H1 (cell line): ENCODE measurements at regions not wholly inside any gene's neighbourhood (a gene's known extent, or its start where the extent isn't known, plus 50 kb on each side); places are given as distances from the start of the nearest gene placed in this dataset.
"Not testable (repeated sequence)": the region's sequence is repeated elsewhere in the genome, so short reads cannot be mapped to it uniquely, and the experiment has no call there.

Experiments
- CTCF ChIA-PET: fragments of 300-600 bp; sonication (Branson Sonifier 250); formaldehyde crosslinking; loops from one replicate; lab custom pipeline; 2021; ENCODE audit not compliant: partially characterized antibody; lab: Charles Lee
- POLR2A ChIA-PET: fragments of 300-600 bp; sonication (Branson Sonifier 250); formaldehyde crosslinking; loops from one replicate; lab custom pipeline; 2021; ENCODE audit warnings: inconsistent platforms; ENCODE audit not compliant: partially characterized antibody; lab: Charles Lee
- DNase-seq, 2 experiments: peaks; one replicate each; pipeline versions ENCODE4 v3.0.0 to v3.0.0-alpha.2; 2010 to 2022; ENCODE audit warnings: low spot score in 2 of 2, low read depth in 1 of 2, mixed read lengths in 1 of 2
- FAIRE-seq: peaks from 2 replicates; lab custom pipeline; 2011; peaks lifted over from hg19 to GRCh38; lab: Jason Lieb, UNC
- H2AFZ ChIP-seq: 2 replicates; pipeline ENCODE4 v1.8.1; 2012; ENCODE audit warnings: low read length, inconsistent platforms
- H2AK5ac ChIP-seq: 2 replicates; pipeline ENCODE4 v1.6.1; 2013; ENCODE audit warnings: low read depth, low read length
- H2BK120ac ChIP-seq: replicated peaks from 2 replicates; pipeline ENCODE3; 2013; ENCODE audit warnings: low read depth, low read length, inconsistent platforms
- H2BK12ac ChIP-seq: 2 replicates; pipeline ENCODE4 v1.6.1; 2013; ENCODE audit warnings: low read depth, low read length
- H2BK15ac ChIP-seq: 2 replicates; pipeline ENCODE4 v1.6.1; 2013; ENCODE audit warnings: low read length
- H2BK20ac ChIP-seq: 2 replicates; pipeline ENCODE4 v1.6.1; 2013; ENCODE audit warnings: low read length
- H2BK5ac ChIP-seq: 2 replicates; pipeline ENCODE4 v1.6.1; 2013; ENCODE audit warnings: low read depth, low read length
- H3K14ac ChIP-seq: 2 replicates; pipeline ENCODE4 v1.6.1; 2013; ENCODE audit warnings: inconsistent platforms; ENCODE audit not compliant: insufficient read length
- H3K18ac ChIP-seq: 2 replicates; pipeline ENCODE4 v1.6.1; 2013; ENCODE audit warnings: low read length; ENCODE audit errors: extremely low read depth
- H3K23ac ChIP-seq: 2 replicates; pipeline ENCODE4 v1.6.1; 2013; ENCODE audit warnings: inconsistent platforms; ENCODE audit not compliant: insufficient read length
- H3K23me2 ChIP-seq: 2 replicates; pipeline ENCODE4 v1.6.1; 2013; ENCODE audit warnings: low read depth, low read length
- H3K27ac ChIP-seq: 2 replicates; pipeline ENCODE4 v1.6.1; 2011; ENCODE audit warnings: low read depth, low read length, inconsistent platforms
- H3K27me3 ChIP-seq, 4 experiments: replicated peaks in 1 of 4; 1 replicate in 1 of 4; 2 replicates in 3 of 4; pipeline versions ENCODE4 v1.6.1 to v1.8.1; 2011 to 2013; ENCODE audit warnings: low read length in 3 of 4, mild to moderate bottlenecking in 3 of 4, inconsistent platforms in 2 of 4, mixed read lengths in 2 of 4, moderate library complexity in 1 of 4; ENCODE audit not compliant: control insufficient read depth in 3 of 4, insufficient read depth in 3 of 4; ENCODE audit errors: extremely low read depth in 1 of 4
- H3K36me3 ChIP-seq, 4 experiments: 2 replicates each; pipeline versions ENCODE4 v1.6.1 to v1.8.1; 2011 to 2013; ENCODE audit warnings: mild to moderate bottlenecking in 4 of 4, low read length in 3 of 4, moderate library complexity in 2 of 4, control low read depth in 1 of 4, inconsistent platforms in 1 of 4; ENCODE audit not compliant: insufficient read depth in 4 of 4, control insufficient read depth in 2 of 4
- H3K4ac ChIP-seq: replicated peaks from 2 replicates; pipeline ENCODE3; 2013; ENCODE audit warnings: low read length, low read depth, mixed read lengths, inconsistent platforms; ENCODE audit not compliant: insufficient read length
- H3K4me1 ChIP-seq, 4 experiments: replicated peaks in 1 of 4; 1 replicate in 1 of 4; 2 replicates in 3 of 4; pipeline versions ENCODE4 v1.6.1 to v1.8.1; 2011 to 2013; ENCODE audit warnings: low read length in 3 of 4, inconsistent platforms in 2 of 4, mixed read lengths in 1 of 4; ENCODE audit not compliant: insufficient read depth in 4 of 4, control insufficient read depth in 3 of 4
- H3K4me2 ChIP-seq, 2 experiments: 2 replicates each; pipeline versions ENCODE4 v1.6.1 to v1.8.1; 2011 to 2013; ENCODE audit warnings: low read depth in 2 of 2, low read length in 2 of 2, control low read depth in 1 of 2, inconsistent platforms in 1 of 2, mild to moderate bottlenecking in 1 of 2; ENCODE audit not compliant: insufficient read depth in 1 of 2
- H3K4me3 ChIP-seq, 4 experiments: fragments of 200-600, 300-600 bp in 1 of 4; sonication (generic), shearing (Covaris generic), sonication (Bioruptor Twin) in 1 of 4; 2 replicates each; pipeline versions ENCODE4 v1.5.1 to v1.8.1; 2011 to 2016; ENCODE audit warnings: low read length in 4 of 4, low read depth in 3 of 4, control low read depth in 2 of 4, inconsistent platforms in 2 of 4, mild to moderate bottlenecking in 2 of 4, mixed read lengths in 1 of 4, moderate library complexity in 1 of 4; ENCODE audit not compliant: insufficient read depth in 2 of 4; ENCODE audit errors: extremely low read depth in 1 of 4
- H3K56ac ChIP-seq: replicated peaks from 2 replicates; pipeline ENCODE3; 2013; ENCODE audit warnings: low read depth, mild to moderate bottlenecking, mixed read lengths, low read length, inconsistent platforms; ENCODE audit not compliant: insufficient read length
- H3K79me1 ChIP-seq: 2 replicates; pipeline ENCODE4 v1.6.1; 2013; ENCODE audit warnings: low read depth, low read length, control low read depth
- H3K79me2 ChIP-seq, 2 experiments: 2 replicates each; pipeline versions ENCODE4 v1.6.1 to v1.8.1; 2012 to 2013; ENCODE audit warnings: low read length in 2 of 2, mild to moderate bottlenecking in 2 of 2, inconsistent platforms in 1 of 2; ENCODE audit not compliant: insufficient read depth in 2 of 2, control insufficient read depth in 1 of 2
- H3K9ac ChIP-seq, 4 experiments: replicated peaks in 1 of 4; 1 replicate in 1 of 4; 2 replicates in 3 of 4; pipeline versions ENCODE4 v1.6.1 to v1.8.1; 2011 to 2013; ENCODE audit warnings: low read depth in 3 of 4, low read length in 3 of 4, control low read depth in 2 of 4, mild to moderate bottlenecking in 2 of 4, moderate library complexity in 2 of 4, inconsistent platforms in 1 of 4; ENCODE audit errors: extremely low read depth in 1 of 4
- H3K9me3 ChIP-seq, 2 experiments: 2 replicates each; pipeline versions ENCODE4 v1.6.1 to v1.8.1; 2012 to 2013; ENCODE audit warnings: mild to moderate bottlenecking in 2 of 2, moderate library complexity in 2 of 2, control low read depth in 1 of 2, inconsistent platforms in 1 of 2, low read depth in 1 of 2, low read length in 1 of 2, mixed read lengths in 1 of 2; ENCODE audit not compliant: insufficient read depth in 2 of 2
- H4K20me1 ChIP-seq, 2 experiments: replicated peaks in 1 of 2; 2 replicates each; pipeline versions ENCODE3 to v1.8.1; 2011 to 2013; ENCODE audit warnings: inconsistent platforms in 2 of 2, low read length in 2 of 2, mild to moderate bottlenecking in 1 of 2; ENCODE audit not compliant: insufficient read depth in 2 of 2, control insufficient read depth in 1 of 2
- H4K5ac ChIP-seq: 2 replicates; pipeline ENCODE4 v1.6.1; 2013; ENCODE audit warnings: low read length, low read depth, mixed read lengths, inconsistent platforms; ENCODE audit not compliant: insufficient read length
- H4K8ac ChIP-seq: 2 replicates; pipeline ENCODE4 v1.8.0; 2013; ENCODE audit warnings: mild to moderate bottlenecking, moderate library complexity, low read length, inconsistent platforms; ENCODE audit not compliant: insufficient read depth; ENCODE audit errors: extremely low read depth
- H4K91ac ChIP-seq: replicated peaks from 2 replicates; pipeline ENCODE3; 2013; ENCODE audit warnings: low read length, mixed read lengths, inconsistent platforms; ENCODE audit not compliant: insufficient read length
- CTCF ChIP-seq, 3 experiments: IDR thresholded peaks; 1 replicate in 2 of 3; 2 replicates in 1 of 3; pipeline versions ENCODE4 v1.5.1 to v1.6.1; 2011; ENCODE audit warnings: low read length in 3 of 3, mild to moderate bottlenecking in 3 of 3, inconsistent platforms in 2 of 3, low read depth in 1 of 3, moderate library complexity in 1 of 3; ENCODE audit not compliant: insufficient read depth in 1 of 3; ENCODE audit errors: control extremely low read depth in 1 of 3
- RAD21 ChIP-seq, 2 experiments: IDR thresholded peaks in 1 of 2; conservative IDR thresholded peaks in 1 of 2; 2 replicates each; pipeline ENCODE4 v1.6.1; 2011; ENCODE audit warnings: low read depth in 2 of 2, low read length in 2 of 2, improper control_type of control experiment in 1 of 2, inconsistent platforms in 1 of 2, mild to moderate bottlenecking in 1 of 2, moderate library complexity in 1 of 2
- RFX5 ChIP-seq: IDR thresholded peaks from 2 replicates; pipeline ENCODE4 v1.6.1; 2011; ENCODE audit warnings: low read depth, low read length, improper control_type of control experiment, borderline replicate concordance
- WGBS, 2 experiments: shearing (Covaris generic) in 1 of 2; methylation state at CpG; one replicate each; pipeline versions ENCODE4 v1.1.6 to v1.1.7; 2013 to 2015; ENCODE audit warnings: low lambda C conversion rate in 2 of 2, mixed read lengths in 2 of 2, inconsistent platforms in 1 of 2, low coverage in 1 of 2, missing lambda C conversion rate in 1 of 2; ENCODE audit not compliant: insufficient replicate concordance in 2 of 2, insufficient coverage in 1 of 2, insufficient read length in 1 of 2; ENCODE audit errors: extremely low coverage in 1 of 2, missing lambda C conversion rate in 1 of 2; 5-methylcytosine and 5-hydroxymethylcytosine counted together

- H2BK20ac ChIP-seq, H3K23me2 ChIP-seq, FAIRE-seq, H3K9ac ChIP-seq, H3K4me3 ChIP-seq, H2BK5ac ChIP-seq, H3K14ac ChIP-seq, H2BK12ac ChIP-seq, H3K79me1 ChIP-seq, H4K8ac ChIP-seq, H4K20me1 ChIP-seq, H3K27ac ChIP-seq, H3K56ac ChIP-seq, POLR2A ChIA-PET, H3K79me2 ChIP-seq, H4K91ac ChIP-seq, H3K9me3 ChIP-seq, H4K5ac ChIP-seq, H2AK5ac ChIP-seq, H3K36me3 ChIP-seq, H3K27me3 ChIP-seq, H3K18ac ChIP-seq, H2BK15ac ChIP-seq, H2AFZ ChIP-seq, H3K4me1 ChIP-seq, H3K23ac ChIP-seq, H2BK120ac ChIP-seq, H3K4ac ChIP-seq: not testable (repeated sequence)
- peak in 1 of 2 experiments; percentile 89 for DNase-seq
- peak overlapping the region in 1 of 2 experiments; percentile 2; a peak in 1 of 4 replicates for H3K4me2 ChIP-seq
- 37% methylated on average over 12 of the region's 12 CpGs; no CpG with 5 or more reads in 1 of the 2 experiments for WGBS, 2 experiments
- CTCF ChIA-PET: interaction anchor here (0.7 to 1.9 kb wide), 10 partner anchors 11 to 115 kb away, joined by 3 to 9 read pairs (median 3); no protein-coding TSS in a partner anchor
- TF ChIP-seq CTCF (IDR thresholded peaks at IDR 0.05; ENCODE audit: control extremely low read depth in 1 of 3, insufficient read depth in 1 of 3, low read depth in 1 of 3, low read length in 3 of 3): peak; percentile 54 to 63 (median 61)
- peak; percentile 61; the same call in 1 of the 2 replicates for TF ChIP-seq RFX5
- TF ChIP-seq RAD21 (IDR thresholded peaks at IDR 0.05 in 1 of 2, conservative IDR thresholded peaks at IDR 0.05 in 1 of 2; ENCODE audit: low read depth in 2 of 2, low read length in 2 of 2): peak; percentile 69 to 72
These were observed 1395.1 kb downstream of the ADGRL3 start for GRCh38 chr4:62595265-62595664.
